GM12878 (cell line): ENCODE measurements at regions not wholly inside any gene's neighbourhood (a gene's known extent, or its start where the extent isn't known, plus 50 kb on each side); places are given as distances from the start of the nearest gene placed in this dataset.

ENCODE experiments used
- KDM1A ChIP-seq: fragments of 200-600 bp; sonication (generic); IDR thresholded peaks from 2 replicates; pipeline ENCODE4 v1.6.1; 2016; ENCODE audit warnings: borderline replicate concordance
- RFX5 ChIP-seq: IDR thresholded peaks from 2 replicates; pipeline ENCODE4 v1.6.1; 2011; ENCODE audit warnings: low read depth, low read length, improper control_type of control experiment
- SMC3 ChIP-seq: IDR thresholded peaks from 2 replicates; pipeline ENCODE4 v1.6.1; 2011; ENCODE audit warnings: low read length, improper control_type of control experiment, borderline replicate concordance
- STAT3 ChIP-seq: IDR thresholded peaks from 2 replicates; pipeline ENCODE4 v1.6.1; 2011; ENCODE audit warnings: low read depth, low read length, improper control_type of control experiment
- TF ChIP-seq, protein P1 (sequence below): IDR thresholded peaks from 2 replicates; pipeline ENCODE4 v1.6.1; 2012; ENCODE audit warnings: low read depth, low read length, improper control_type of control experiment

DNA sequence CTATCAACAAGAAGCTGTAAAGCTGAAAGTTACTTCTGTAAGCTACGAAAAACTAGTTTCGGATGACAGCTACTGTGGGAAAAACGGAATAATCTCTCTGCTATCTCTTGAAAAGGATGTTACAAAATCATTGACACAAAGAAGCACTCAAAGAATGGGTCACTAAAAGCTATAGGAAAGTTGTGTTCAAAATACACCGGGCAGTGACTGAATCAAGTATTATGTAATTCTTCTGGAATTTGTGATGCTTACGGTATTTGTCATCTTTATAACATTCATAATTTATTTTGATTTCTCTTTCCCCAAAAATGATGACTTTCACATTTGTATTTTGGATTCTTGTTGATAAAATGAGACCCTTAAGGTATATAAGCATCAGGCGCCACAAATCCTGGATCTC lies 112.1 kb upstream of the KLF6 start:
- TF ChIP-seq SMC3 (no peak), RFX5 (no peak), KDM1A (no peak), STAT3 (no peak)
- TF ChIP-seq, protein P1, sequence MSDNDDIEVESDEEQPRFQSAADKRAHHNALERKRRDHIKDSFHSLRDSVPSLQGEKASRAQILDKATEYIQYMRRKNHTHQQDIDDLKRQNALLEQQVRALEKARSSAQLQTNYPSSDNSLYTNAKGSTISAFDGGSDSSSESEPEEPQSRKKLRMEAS: no peak
